ENCODE measurements at regions not wholly inside any gene's neighbourhood (a gene's known extent, or its start where the extent isn't known, plus 50 kb on each side); places are given as distances from the start of the nearest gene placed in this dataset.

DNA sequence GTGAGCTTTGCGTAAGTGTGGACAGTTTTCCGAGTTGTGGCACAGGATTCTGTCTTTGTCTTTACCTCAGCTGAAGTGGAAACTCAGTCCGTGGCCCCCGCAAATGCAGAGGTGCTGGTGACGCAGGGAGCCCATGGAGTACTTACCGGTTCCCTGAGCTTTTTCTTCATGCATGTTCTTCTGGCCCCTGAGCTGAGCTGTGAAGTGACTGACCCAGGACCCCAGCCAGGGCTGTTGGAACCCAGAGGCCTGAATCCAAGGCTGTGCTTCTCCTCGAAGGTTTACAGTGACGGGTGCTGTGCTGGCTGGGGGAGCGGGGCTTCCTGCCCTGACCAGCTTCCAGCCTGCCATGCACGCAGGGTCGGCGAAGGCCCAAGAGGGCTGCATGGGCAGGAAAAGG, 223.5 kb downstream of the GLRX3 start:
- TF ChIP-seq, protein P1, sequence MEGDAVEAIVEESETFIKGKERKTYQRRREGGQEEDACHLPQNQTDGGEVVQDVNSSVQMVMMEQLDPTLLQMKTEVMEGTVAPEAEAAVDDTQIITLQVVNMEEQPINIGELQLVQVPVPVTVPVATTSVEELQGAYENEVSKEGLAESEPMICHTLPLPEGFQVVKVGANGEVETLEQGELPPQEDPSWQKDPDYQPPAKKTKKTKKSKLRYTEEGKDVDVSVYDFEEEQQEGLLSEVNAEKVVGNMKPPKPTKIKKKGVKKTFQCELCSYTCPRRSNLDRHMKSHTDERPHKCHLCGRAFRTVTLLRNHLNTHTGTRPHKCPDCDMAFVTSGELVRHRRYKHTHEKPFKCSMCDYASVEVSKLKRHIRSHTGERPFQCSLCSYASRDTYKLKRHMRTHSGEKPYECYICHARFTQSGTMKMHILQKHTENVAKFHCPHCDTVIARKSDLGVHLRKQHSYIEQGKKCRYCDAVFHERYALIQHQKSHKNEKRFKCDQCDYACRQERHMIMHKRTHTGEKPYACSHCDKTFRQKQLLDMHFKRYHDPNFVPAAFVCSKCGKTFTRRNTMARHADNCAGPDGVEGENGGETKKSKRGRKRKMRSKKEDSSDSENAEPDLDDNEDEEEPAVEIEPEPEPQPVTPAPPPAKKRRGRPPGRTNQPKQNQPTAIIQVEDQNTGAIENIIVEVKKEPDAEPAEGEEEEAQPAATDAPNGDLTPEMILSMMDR (IDR thresholded peaks at IDR 0.05 in 4 of 5, conservative IDR thresholded peaks at IDR 0.05 in 1 of 5), result no peak
- TF ChIP-seq POLR2A (IDR thresholded peaks at IDR 0.05), result no peak
